HL-60/S4 (cell line): ENCODE measurements at regions not wholly inside any gene's neighbourhood (a gene's known extent, or its start where the extent isn't known, plus 50 kb on each side); places are given as distances from the start of the nearest gene placed in this dataset.

Experiments used
- in situ Hi-C: fragments of 300-500 bp; cut with MboI; formaldehyde crosslinking; loops from 2 replicates; pipeline ENCODE4 v1.14.3; 2022; ENCODE audit warnings: low sequenced_read_pairs

DNA sequence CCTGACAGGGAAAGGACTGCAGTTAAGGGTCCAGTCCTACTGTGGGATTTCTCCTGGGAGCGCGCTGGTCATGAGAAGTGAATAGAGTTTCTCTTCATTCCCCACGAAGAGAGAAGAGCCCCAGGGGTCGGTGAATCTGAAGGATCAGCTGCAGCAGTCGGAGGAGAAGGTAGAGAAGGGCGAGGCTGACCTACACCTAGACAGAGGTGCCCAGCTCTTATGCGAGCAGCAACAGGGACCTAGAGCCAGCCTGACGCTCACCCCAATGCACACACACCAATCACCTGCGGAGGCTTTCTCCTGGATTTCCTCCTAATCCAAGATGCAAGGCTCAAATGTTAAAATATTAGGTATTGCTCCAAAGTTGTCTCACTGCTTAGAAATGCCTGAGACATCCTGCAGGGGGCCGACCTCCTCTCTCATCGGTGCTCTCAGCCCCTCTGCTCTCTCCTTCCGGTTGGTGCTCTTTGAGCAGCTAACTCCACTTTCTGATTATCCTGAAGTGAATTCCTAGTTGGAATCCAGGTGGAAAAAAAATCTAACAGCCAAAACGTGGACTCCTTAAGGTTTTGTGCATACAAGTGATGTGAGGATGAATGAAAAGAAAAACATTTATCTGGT lies 176.4 kb downstream of the AHR start:
- in situ Hi-C loops: no loop called here

DNA sequence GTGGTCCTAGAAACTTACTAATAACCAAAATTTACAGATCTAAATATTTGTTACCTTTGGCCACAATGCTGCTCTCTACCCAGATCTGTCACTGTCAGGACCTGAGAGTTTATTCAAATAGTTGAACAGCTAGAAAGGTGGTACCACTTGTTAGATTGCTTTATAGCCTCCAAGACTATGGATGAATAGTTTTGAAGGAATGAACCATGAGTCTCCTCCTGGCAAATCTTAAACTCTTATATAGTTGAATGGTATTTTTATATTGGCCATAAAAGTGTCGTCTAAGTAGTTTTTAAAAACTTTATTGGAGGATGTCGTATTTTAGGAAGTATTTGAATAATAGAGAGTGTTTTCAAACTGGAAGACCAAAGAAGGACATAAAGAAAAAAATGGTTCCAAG lies 178.7 kb downstream of the AHR start:
- in situ Hi-C loops: no loop called here

DNA sequence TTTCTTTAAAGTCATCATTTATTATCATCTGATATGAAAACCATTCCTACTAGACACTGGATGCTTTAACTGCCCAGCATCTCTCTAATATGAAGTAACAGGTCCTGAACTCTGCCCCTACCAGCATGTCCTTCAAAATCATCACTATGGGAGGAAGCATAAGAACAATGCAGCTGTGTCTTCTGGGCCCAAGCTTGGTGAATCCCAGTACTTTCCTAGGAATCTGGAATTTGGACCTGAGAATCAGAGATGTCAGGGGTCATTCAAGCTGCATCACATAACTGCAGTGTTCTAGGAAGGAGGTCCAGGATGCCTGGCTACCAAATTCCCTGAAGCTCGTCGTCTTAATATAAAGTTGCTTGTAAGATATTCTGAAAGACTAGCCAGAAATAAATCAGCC lies 182.7 kb downstream of the AHR start:
- in situ Hi-C loops: no loop called here

DNA sequence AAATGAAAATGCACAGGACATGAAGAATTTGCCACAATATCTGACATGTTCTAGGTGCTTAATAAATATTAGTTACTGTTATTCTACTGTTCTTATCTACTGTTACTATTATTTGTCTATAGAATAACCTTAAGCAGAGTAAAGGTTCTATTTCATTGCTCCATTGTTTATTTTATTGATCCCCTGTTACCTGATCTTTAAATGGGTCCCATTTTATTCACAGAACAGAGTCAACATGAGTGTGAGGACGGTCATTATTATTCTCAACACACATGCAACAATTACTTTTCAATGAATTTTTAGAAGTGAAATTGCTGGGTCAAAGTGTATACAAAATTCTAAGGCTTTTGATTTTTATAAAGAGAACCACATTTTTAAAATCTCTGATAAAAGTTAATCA lies 186.9 kb downstream of the AHR start:
- in situ Hi-C loops: no loop called here

DNA sequence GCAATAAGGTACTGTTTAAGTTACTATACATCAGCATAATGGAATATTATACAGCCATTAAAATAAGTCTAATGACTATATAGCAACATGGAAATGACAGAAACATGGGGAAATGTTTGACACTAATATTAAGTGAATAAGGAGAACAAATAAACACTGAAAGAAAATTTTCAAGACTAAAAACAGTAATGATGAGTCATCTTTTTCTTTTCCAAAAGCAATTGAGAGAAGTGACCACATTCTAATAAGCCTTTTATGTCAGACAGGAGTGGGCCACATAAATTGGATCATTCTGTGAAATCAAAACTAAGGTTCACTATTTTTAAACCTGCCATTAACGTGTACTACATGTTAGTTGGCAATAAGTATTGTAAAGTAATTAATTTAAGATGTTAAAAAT lies 187.5 kb downstream of the AHR start:
- in situ Hi-C loops: no loop called here

DNA sequence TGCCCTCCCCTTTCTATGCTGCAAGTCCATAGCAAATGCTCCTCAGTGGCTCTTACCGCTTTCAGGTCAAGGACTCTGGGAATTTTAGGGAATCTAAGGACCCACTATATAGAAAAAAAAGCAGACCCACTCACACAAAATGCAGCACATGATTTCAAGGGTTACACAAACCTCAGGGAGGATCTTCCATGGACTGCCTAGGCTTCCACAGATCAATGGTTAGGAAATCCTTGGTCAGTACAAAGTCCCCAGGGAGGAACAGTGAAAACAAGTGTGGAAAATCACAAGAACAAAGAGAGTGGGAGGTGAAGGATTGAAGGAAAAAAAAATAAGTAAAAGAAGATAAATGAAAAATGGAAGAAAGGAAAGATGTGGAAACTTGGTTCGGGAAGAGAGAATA lies 188.4 kb downstream of the AHR start:
- in situ Hi-C loops: no loop called here

DNA sequence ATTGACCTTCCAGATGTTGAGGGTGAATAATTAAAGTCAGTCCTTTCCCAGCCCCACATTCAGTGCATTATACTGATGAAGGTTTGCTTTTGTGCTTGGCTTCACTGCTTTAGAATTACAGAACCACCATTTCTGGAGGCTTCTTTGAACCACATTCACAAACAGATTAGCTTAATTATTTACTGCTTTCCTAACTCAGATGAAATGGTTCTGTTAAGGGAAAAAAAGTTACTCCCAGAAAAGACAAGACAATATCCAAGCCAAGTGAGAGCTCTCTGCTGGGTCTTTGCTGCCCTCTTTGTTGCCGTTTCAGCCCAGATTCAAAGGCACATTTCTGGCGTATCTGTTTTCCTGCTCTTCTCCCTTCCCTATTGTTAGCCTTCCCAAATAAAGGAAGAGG lies 188.9 kb downstream of the AHR start:
- in situ Hi-C loops: no loop called here

DNA sequence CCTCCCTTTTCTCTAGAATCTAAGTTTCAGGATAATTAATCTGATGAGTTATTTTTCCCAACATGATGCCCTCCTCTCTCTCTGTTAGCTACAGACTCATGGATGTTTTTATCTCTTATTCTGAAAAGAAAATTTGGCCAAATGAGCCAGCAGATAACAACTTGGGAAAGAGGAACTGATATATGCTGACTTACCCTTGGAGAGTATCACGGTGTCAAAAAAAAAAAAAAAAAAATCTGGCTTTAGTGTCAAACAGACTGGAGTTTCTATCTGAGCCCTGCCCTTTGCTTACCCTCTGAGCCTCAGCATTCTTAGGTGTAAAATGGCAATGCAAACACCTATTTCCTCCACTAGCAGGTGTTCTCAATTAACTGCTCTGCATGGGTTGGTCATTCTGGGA lies 190.4 kb downstream of the AHR start:
- in situ Hi-C loops: no loop called here

DNA sequence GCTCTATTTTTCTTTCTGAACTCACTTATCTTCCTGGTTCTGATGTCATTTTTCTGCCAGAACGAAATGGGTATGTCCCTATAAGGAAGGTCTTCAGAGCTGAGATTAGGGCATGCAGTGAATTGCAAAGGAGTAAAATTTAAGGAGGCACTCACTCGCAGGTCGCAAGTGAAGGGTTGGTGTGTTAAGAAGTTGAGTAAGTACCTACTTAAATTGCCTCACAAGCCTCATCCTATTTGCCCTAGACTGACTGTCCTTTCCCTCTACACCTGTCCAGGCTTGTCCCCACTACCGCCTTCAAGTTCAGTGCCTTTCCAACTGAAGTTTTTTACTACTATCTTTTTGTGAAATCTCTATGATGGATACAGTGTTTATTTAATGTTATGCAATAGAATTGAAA lies 191.5 kb downstream of the AHR start:
- in situ Hi-C loops: no loop called here

DNA sequence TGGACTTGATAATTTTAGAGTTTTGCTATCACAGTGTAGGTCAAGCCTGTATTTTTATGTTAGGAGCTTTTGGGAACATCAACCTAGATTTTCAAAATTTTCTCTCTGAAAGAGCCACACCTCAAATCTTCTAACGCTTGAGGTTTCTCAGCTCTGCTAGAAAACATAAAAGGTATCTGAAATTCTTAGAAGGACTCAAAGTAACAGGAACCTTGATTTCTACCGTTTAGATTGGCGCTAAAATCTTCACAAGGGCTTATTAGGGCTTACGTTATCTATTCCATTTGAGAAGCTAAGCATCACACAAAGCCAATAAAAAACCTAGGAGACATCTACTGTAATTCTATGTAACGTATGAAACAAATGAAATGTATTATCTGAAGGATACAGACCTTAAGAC lies 192.4 kb downstream of the AHR start:
- in situ Hi-C loops: no loop called here

DNA sequence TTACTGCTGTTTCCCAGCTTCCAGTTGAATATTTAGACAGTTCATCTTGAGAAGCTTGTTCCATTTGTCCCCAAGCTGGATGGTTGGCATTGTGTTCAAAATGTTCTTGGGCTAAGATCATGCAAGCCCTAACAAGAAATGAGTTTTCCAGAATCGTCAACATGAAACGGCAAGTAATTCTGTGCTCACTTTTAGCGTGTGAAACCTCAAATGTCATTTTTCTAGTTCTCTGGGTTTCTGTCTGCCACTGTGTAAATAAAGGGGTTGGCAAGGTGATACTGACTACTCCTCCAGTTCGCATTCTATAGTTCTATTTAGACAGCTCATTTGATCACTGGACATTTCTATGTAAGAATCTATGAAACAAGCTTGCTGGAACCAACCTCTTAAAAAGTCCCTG lies 194.0 kb downstream of the AHR start:
- in situ Hi-C loops: no loop called here

DNA sequence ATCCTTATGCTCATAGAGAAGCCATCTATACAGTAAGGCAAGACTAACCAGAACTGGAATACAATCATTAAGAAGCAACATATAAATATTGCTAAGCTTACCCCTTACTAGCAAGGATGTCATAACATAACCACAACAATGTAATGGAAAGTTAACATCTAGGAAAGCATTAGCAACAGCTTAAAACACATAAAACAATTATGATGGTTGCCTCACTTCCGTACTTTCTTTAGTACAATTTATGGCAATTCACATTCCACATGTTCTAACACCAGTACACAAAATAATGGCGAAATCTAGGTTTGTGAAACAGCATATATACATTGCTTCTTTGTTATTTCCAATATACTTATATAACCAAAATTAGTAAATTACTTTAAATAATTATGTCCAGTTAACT lies 195.0 kb downstream of the AHR start:
- in situ Hi-C loops: no loop called here

DNA sequence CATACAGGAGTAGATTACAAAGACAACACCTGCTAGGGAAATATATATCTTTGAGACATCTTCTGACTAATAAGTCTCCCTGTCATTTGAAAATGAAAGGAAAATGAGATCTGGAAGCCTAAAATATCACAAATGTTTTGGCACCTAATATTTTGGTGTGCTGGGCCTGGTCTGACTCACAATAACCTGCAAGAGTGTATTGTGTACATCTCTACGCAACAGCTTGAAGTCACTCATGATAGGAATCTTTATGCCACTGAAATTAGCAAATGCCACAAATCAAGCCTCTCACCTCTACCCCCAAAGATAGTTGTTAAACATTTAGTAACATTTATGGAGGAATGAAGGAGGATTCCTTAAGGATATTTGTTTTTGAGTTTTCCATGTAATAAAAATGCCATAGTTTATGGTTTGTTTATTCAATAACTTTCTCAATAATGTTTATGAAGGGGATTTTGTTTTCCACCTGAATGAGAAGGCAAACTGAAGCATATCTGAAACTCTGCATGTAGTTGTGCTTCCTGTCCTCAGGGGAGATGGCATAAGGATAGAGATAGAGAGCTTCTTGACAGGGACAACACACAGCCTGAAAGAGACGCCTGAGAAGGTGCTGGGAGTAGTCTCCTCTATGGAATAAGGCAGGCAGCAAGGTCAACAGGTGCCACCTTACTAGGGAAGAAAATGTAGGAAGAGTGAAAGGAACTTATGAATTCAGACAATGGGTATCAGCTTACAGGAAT lies 197.4 kb downstream of the AHR start:
- in situ Hi-C loops: no loop called here

DNA sequence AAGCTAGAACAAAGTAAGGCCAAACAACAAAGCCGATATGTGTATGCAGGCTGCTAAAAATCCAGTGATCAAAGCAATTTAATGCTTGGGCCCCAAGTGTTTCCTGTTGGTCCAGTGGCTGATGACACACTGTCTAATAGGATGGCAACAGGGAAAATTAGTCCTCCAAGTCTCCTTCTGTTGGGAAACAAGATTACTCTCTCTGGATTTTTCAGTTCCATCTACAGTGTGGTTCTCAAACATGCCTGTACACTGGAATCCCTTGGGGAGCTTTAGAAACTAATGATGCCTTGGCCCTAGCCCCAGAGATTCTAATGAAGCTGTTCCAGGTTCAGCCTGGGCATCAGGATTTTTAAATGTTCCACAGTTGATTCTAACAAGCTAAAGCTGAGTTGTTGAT lies 198.7 kb downstream of the AHR start:
- in situ Hi-C loops: no loop called here

DNA sequence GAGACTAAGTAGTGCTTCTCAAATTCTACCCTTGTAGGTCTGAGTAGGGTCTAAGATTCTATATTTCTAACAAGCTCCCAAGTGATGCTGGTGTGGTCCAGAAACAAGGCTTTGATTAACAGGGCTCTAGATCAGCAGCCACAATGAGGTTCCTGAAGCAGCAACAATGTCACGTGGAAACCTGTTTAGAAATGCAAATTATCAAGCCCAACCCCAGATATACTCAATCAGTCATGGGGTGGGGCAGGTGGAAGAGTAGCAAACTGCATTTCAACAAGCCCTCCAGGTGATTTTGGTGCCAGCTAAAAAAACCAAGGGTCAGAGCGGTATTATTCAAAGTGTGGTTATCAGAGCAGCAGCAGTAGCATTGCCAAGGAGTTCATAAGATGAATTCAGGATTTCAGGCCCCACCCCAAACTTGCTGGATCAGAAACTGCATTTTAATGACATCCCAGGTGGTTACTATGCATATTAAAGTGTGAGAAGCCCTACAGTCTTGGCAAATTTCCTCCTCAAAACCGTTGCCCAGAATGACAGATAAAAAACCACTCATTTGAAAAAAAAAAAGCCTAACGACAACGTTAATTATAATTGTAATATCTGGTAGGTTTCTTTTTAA lies 199.2 kb downstream of the AHR start:
- in situ Hi-C loops: no loop called here

DNA sequence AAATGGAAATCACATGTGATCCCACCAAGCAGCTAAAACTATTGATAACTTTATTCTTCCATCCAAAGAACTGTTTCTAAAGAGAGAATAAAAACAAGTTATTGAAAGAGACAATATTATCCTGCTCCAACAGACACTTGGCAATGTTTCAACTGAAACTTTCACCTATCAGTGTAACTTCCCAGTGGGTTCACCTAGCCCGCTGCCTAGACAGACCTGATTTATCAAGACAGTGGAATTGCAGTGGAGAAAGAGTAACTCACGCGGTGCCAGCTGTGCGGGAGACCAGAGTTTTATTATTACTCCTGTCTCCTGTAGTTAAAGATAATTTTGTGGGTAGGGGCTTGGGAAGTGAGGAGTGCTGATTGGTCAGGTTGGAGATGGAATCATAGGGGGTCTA lies 199.8 kb downstream of the AHR start:
- in situ Hi-C loops: no loop called here

DNA sequence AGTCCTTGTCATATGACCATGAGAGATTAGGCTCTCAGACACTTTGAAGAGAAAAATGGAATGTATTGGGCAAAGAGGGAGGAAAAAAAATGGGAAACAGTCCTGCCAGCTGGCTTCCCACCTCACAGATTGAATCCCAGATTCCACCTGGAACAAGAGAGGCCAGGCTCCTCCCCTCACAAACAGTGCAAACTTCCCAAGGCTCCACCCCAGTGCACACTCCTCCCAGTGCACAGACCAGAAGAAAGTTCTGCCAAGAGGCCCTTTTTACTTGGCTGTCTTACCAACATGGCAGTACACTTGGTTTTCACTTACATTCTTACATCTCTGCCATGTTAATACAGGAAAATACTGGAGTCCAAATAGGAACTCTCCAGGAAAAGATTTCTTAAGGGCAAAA lies 202.3 kb downstream of the AHR start:
- in situ Hi-C loops: no loop called here

DNA sequence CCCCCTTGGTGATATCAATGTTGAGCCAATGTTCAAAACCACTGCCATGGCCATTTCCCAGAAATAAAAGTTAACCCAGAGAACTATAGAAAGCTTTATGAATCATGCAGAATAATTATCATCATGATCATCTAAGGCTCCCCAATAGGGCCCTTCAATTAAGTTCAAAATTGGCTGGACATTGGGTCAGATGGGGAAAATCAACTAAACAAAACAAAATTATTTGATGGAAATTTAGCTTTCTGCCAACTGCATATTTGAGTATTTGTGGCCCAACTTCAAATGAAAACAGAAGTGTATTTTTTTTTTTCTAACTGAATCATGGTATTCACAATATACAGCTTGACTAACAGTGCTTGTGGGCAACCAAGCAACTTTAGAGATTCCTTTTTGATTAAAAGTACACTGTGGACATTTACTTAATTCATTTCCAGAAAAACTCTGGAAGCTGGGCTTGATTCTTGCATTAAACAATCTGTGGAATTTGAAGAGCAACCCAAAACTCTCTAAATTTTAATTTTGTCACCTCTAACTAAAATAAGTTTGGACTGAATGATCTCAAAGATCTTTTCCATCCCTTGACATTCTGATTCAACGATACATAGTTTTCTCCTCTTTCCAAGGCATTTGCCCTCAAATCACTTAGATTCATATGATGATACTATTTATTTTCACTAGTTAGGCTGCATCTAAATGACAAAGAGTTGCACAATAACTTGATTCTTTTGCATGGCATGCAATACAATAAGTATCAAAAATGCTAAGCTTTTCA lies 203.2 kb downstream of the AHR start:
- in situ Hi-C loops: no loop called here

DNA sequence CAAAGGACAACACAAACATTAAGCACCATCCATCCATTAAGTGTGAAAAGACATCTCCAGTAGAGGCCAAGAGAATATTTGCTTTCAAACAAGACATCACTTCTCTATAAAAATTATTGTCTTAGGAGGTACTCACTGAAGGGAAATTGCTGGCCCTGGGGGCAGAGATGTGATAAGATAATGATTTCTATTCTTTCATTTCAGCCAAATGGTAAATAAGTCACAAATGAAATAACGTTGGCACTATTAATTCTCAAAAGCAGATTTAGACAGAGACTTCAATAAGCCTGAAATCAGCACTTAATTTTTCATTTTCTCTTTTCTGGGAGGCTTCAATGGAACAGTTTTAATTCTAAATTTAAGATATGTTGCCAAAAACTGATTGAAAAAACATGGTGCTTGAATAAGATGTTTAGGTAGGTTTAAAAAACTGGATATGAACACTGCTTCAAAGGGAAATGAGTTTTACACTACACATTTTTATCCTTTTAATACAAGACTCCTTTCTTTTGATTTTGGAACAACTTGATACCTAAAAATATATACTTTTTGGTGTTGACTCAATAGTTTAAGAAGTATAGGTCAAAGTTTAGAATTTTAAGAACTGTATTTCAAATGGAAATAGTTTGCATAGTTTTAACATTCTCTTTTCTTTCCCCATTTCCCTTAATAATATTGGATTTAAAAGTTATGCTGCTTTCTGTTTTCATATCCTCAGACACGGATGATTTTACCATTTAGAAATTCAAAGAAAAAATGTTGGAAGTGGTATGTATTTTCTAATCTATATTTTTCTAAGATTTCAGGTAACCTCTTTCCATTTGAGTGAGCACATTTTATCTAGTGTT lies 204.0 kb downstream of the AHR start:
- in situ Hi-C loops: no loop called here

DNA sequence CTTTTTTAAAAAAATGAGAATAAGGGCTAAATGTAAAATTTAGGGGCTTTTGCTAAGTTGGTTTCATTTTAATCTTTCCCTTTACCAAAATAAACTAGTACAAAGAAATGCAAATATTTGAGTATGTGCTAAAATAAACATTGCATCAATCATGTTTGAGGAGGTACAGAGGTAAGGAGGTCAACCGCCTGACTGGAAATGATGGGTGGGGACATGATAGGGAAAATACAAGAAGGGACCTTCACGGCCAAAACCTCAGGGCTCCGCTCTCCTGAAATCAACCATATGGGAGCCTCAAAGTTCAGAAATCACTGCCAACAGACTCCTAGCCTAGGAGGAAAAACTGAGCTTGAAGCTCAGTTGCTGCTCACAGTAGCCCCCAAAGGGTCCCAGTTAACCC lies 207.6 kb downstream of the AHR start:
- in situ Hi-C loops: no loop called here

DNA sequence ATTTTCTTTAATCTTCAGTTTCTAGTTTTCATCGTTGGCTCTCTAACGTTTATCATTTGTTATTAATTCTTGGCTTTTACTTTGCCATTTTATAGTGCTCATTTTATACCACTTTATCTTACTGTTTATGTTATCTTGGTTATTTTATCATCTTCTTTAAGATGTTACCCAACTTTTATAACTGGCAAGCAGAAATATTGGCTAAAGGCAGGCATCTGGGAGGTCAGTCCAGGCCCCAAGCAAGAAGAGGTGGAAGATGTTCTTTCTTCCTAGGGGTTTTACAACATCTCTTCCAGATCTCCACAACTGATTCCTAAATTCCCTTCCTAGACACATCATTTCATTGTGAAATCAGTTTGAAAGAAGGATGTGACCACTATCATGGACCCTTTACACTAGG lies 208.1 kb downstream of the AHR start:
- in situ Hi-C loops: no loop called here
